Stimulated activated CD8-positive, alpha-beta memory T cell treated with anti-CD3 and anti-CD28 coated beads, Interleukin-12 subunit alpha, Interleukin-12 subunit beta, amount 100 ng/mL, for 24 hours (primary cell): ENCODE measurements at regions not wholly inside any gene's neighbourhood (a gene's known extent, or its start where the extent isn't known, plus 50 kb on each side); places are given as distances from the start of the nearest gene placed in this dataset.

ENCODE experiments used
- DNase-seq: peaks from one replicate; pipeline ENCODE4 v3.0.0-alpha.2; 2020; ENCODE audit errors: extremely low read depth

DNA sequence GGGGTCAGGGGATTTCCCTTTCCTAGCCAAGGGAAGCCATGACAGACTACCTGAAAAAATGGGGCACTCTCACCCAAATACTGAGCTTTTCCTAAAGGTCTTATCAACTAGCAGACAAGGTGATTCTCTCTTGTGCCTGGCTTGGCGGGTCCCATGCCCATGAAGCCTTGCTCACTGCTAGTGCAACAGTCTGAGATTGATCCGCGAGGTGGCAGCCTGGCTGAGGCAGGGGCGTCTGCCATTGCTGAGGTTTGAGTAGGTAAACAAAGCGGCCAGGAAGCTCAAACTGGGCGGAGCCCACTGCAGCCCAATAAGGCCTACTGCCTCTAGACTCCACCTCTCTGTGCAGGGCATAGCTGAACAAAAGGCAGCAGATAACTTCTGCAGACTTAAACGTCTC, 152.6 kb upstream of the PMFBP1 start:
- no peak for DNase-seq

DNA sequence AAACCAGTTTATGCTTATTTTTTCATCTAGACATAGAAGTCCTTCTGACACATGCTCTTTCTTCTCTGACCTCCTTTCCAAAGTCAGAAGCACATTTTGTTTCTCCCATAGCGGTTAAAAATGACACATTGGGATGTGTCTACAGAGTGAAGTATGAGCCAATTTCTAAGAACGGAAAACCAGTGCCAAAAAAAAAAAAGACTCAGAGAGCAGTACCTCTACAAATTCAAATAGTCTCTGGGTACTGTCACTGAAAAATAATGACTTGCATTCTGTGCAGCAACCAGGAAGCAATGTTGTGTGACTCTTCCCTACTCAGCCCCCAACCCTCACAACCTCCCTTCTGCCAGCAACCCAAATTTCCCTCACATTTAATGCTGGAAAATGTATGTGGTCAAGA, 145.5 kb upstream of the PMFBP1 start:
- DNase-seq: no peak

DNA sequence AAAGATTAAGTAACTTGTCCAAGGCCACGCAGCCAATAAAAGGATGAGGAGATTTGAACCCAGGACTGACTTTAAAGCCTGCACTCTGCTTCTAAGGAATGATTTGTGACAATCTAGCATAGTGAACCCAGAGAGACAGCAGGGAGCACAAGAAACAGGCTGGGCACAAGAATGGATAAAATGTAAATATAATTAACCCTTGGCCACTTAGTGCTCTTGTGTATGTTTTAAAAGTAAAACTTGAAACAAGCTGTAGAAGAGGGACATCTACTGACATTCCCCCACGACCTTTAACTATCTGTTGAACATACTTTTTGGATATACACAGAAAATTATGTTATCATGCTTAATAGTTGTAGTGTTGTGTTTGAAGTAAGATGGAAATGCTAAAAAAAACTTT, 141.9 kb upstream of the PMFBP1 start:
- DNase-seq: no peak

DNA sequence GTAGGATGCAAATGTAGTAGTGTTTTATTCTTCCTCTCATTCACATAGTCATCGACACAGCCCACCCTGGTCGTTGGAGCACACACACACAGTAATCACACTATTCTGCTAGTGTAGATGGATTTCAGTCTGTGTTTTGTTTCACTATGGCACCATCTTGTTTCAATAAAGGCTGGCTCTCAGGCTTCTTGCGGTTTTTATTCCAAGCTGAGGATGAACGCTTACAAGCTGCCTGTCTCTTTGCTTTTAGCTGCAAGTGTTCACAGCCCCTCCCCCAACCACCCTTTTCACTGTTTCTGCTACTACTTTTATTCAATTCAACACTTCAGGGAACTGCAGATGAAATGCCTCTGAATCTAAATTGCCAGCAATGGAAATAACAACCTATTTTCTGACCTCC, 140.9 kb upstream of the PMFBP1 start:
- no peak for DNase-seq

DNA sequence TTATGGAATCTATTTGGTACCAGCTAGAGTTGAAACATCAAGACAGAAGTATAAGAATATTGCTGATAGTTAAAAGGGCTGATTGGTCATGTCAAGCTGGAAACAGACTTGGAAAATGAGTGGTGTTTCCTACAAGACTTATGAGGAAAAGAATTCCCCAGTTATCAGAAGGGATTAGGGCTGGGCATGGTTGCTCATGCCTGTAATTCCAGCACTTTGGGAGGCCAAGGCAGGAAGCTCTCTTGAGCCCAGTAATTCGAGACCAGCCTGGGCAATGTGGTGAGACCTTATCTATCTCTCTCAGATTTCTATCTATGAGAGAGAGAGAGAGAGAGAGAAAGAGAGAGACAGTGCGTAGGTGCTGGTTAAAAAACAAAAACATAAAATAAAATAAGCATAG, 139.5 kb upstream of the PMFBP1 start:
- no peak for DNase-seq

DNA sequence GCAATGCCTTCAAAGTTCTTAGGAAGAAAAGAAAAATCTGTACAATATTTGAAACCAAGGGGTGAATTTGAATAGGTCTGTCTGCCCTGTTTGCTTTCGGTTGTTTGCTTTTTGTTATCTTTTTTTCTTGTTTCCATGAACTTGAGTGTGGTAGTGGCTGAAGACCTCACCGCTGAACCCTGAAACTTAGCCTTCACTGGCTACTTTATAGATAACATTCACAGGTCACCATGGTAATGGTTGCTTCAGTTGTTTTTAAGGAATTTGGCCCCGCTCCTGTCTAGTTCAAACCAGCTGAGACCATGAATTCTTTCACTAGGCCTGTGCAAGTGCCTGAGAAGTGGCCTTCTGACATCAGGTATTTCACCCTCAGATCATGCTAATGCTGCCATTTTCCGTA, 137.0 kb upstream of the PMFBP1 start:
- DNase-seq: no peak

DNA sequence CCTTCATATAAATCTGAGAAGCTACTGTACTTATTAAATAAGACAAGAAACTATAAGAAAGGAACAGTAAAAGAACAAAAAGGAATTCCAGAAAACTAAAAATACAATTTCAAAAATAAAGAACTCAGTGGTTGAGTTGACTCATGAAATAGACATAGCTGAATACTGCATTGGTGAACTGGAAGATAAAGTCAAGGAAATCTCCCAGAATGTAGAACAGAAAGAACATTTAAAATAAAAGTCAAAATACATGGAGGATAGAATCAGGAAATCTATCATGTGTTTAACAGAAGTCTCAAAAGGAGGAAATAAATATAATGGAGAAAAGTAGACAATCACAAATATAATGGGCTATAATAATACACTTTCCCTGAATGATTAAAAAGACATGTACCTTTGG, 136.4 kb upstream of the PMFBP1 start:
- no peak for DNase-seq

DNA sequence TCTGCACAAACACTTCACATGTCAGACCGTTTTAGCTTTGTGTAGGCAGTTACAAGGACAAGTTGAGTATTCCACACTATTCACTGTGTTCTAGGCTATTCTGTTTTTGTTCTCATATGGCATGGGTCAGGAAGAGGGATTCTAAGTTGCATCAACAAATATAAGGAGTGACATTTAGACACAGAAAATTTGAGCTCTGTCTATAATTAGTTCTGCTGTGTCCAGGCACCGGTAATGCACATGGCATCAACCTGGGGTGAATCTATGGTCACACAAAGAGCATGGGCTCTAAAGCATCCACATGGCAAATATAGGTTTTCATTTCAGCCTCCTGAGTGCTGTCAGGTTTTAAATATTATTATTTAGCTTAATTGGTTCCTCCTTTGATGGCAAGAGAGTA, 130.4 kb upstream of the PMFBP1 start:
- DNase-seq: no peak

DNA sequence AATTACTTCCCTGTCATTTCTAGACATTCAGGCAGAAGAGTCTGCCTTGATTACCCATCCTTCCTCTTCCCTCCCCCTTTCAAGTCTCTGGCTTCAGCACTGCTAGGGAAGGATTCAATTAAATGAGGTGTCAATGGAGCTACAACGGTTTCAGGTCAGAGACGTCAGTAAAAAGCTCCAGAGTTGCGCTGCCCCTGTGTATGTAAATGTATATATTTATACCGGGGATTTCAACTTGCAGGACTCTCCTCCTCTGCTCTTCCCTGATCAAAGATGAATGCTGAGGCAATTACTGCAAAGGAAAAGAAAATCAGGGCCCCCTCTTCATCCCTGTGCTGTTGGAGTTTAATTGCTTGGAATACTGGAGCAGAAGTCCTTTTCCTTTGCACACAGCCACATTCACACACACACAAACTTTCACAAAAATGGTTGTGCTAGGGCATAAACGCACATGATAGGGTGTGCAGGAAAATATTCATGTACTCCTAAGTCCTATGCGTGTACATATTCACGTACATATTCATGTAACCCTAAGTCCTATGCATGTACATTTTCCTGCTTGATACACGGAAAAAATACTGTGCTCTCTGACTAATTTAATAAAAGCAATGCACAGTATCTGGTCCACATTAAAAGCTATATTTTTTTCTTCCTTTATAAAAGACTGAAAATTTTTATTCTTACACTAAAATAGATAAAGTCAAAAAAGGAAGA, 129.7 kb upstream of the PMFBP1 start:
- no peak for DNase-seq

DNA sequence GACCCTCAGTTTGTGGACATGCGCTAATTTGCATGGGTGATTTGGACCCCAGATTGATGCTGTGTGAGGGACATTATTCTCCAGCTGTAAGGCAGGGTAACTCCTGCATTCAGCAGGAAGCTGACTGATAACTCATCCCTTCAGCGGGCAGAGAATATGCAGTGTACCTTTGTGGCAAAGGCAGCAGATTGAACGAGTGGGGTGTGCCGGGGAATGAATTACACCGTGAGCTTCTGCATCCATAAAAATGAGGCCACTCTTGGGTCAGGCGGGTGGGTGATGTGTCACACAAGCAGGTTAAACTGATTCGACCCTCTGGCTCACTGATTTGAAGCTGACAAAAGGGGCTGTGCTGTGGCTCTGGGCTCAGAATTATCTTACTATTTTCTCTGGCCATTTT, 128.9 kb upstream of the PMFBP1 start:
- DNase-seq: no peak

DNA sequence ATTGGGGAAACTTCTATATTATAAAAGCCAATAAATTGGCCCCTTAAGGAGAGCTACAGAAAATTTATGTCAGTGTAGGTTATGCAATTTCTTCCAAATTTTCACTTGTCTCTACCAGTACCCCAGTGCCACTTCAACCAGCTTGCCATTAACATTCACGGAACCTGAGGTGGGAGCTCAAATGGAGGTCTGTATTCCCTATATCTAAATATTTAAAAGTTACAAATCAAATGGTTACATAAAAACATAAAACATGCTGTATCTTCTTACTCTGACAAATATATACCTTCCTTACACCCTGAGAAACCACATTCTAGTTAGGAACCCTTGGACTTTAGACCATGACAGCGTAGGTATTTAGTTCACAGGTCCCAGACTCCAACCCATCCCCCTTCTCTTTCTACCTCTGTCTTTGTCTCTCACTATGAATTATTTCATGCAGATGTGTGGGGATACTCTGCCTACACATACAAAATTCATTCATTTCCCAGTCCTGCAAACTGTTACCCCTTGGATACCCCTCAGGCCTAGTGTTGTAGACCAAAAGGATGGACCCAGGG, 127.8 kb upstream of the PMFBP1 start:
- no peak for DNase-seq

DNA sequence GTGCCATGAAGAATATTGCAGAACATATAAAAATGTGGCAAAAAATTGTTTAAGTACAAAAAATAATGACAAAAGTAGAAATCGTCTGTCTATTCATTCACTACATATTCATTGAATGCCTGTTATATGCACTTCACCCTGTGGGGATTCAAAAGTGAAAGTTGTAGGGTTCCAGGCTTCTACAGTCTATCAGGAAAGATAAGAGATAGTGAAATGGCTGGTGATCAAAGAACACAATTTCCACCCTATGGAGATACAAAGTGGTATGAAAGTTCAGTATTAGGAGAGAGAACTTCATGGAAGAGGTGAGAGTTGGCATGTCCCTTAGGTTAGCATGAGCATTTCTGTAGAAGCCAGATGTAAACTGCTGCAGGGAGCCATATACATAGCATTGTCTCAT, 127.0 kb upstream of the PMFBP1 start:
- no peak for DNase-seq

DNA sequence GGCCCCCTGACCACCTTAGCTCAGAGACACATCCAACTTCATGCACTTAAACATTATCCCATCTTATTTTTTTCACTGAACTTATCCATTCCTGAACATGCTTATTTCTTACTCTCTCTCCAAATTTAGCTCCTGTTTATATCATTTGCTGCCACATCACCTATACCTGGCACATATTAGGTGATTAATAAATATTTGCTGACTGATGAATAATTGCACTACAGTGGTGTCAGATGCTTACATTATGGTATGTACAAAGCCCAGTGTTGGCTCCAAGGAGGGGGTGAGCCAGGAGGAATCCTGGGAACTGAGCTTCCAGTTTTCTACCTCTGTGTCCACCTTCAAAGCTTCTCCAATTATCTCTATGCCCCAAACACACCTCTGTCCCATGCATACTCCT, 124.0 kb upstream of the PMFBP1 start:
- DNase-seq: no peak

DNA sequence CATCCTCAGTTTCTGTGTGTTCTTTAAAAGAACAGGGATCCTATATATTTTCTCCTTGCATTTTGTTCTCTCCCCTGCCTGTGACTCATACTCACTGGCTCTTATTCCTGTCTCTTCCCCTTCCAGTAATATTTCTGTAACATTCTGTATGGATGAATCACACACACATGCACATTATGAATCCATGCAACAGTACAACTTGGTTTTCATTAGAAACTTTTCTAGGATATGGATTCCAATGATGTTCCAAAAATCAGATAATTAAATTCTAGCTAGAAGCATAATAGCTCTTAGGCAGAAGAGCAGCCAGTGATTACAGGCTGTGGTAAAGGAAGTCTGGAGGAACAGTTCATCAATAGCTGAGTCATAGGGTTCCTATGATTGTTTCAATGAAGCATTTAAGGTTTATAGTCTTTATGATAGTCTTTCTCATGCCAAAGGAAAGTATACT, 119.6 kb upstream of the PMFBP1 start:
- no peak for DNase-seq

DNA sequence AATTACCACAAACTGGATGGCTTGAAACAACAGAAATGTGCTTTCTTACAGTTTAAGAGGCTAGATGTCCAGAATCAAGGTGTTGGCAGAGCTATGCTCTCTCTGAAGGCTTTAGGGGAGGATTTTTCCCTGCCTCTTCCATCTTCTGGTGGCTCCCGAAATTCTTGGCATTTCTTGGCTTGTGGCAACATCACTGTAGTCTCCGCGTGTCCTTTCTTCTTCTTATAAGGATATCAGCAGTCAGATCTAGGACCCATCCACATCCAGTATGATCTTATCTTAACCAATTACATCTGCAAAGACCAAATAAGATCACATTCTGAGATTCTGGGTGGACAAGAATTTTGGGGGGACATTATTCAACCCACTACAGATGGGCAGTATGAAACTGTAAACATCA, 119.2 kb upstream of the PMFBP1 start:
- no peak for DNase-seq

DNA sequence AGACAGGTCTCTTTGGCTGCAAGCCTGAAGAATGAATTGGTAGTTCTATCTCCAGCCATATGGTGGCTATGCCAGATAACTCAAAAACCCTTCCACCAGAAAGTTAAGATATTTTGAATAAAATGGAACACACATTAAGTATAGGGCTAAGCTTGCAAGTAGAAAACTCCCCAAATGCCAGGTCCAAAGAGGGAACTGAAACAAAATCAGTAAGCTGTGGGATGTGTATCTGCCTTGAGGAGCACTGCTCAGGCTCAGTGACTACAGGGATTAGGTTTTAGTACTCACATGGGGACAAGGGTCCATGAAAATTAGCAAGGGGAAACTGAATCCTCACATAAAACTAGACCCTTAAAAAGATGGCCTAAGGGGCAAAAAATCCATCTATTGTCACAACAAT, 115.7 kb upstream of the PMFBP1 start:
- no peak for DNase-seq

DNA sequence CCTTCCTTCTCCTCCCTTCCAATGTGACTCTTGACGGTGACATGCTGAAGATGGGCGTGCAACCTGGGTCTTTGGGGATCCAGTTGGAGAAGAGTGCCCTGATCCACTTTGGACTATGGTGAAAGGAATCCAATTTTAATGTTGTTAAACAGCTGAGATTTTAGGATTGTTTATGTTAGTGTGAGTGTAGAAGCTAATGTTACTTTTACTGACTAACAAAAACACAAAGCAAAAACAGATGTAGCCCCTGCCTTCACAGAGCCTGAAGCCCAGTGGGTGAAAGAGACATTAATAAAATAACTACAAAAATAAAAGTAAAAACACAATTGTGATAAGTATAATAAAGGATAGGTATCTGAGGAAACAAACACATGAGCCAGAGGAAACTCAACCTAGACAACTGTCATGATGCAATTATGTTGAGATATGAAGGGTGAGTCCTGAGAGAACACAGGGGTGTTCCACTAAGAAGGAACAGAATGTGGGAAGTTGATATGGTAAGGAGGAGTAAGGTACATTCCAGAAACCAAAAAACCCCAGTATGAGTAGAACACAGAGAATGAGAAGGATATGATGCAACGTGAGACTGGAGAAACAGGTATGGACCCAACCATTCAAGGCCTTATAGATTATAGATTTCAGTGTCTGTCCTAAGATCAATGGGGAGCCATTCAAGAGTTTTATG, 115.1 kb upstream of the PMFBP1 start:
- no peak for DNase-seq

DNA sequence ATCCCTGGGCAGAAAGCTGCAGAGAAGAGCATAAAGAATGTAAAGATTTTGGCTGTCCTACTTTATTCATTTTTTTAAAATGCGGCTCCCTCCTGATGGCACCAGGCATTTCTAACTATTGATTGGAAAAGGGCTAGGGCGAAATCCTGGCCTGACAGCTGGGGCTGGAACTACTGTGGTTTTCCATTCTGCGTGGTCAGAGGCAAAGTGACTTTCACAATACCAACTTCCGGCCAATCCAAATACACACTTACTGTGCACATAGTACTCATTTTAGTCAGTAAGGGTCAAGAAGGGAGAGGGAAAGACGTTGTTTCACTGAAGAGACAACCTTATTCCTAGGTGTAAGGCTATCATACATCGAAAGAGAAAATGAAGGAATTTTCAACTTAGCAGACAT, 113.8 kb upstream of the PMFBP1 start:
- DNase-seq: no peak

DNA sequence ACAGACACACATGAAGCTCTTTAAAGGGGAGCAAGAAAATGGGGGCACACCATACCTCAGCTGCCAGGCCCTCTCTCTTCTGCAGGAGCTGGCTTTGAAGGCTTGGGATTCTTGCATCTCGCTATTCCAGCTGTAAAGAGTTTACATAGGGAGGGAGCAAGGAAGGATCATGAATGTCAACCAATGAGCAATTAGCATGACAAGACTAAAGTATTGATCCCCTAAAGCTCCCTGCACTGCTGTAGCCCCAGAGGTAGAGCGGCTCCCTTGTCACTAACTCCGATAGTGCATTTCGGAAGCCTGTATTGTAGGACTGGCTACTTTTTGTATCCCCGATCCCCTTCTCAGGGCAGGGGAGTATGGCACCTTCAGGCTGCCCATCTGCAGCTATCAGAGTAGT, 113.4 kb upstream of the PMFBP1 start:
- DNase-seq: no peak

DNA sequence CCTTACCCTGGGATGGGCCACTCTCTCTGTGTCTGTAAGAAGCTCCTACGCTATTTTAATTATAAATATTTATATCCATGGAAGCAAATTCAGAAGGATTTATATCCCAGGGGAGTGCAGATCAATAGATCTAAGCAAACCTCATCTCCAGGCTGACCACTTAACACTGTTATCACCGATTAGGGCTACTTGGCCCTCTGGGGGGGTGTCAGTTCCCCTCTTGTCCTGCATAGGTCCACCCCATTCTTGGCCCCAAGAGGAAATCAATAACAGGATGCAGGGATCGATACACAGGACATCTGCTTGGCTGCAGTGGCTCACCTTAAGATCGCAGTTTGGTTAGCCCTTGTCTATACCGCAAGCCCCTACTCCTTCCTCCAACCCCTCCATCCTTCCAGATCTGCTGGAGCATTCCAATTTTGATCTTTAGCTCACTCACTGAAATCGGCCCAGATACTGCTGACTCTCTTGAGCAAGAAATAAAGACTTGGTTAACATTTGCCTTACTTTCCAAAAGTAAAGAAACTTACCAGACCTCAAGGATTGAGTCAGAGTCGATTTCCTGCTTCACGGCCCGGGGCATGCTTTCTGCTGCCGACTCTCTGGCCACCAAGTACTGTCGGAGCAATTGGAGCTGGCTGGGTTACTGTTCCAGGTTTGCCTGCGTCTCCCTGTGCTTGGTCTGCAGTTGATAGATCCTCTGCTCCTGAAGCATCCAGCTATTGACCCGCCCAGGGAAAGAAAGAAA, 112.3 kb upstream of the PMFBP1 start:
- DNase-seq: no peak

DNA sequence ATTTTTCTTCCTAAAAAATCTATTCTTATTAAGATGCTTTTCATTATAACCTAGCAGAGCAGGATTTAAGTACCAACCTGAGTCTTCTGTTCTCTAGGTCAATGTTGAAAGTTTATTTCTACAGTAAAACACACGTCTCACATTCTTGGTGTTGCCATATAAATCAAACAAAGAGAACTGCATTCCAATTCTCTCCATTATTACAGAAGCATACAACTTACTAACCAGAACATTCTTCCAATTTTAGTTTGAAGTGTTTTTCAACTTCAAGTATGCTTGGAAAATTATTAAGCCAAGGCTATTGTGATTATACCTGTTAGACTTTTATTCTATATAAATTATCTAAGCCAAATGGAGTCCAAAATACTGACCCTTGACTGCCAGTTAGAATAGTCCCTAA, 110.4 kb upstream of the PMFBP1 start:
- no peak for DNase-seq

DNA sequence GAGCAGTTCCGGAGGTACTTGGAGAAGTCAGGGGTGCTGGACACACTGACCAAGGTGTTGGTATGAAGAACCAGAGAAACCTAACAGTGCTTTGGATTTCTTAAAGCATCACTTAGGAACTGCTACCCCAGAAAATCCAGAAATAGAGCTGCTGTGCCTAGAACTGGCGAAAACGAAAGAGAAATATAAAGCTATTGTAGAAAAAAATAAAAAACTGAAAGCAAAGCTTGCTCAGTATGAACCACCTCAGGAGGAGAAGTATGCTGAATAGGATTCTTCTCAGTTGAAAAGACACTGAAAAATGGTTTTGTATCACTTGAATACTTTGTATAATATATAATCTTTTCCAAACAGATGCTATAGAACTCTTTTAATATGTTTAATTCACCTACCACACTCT, 106.3 kb upstream of the PMFBP1 start:
- no peak for DNase-seq

DNA sequence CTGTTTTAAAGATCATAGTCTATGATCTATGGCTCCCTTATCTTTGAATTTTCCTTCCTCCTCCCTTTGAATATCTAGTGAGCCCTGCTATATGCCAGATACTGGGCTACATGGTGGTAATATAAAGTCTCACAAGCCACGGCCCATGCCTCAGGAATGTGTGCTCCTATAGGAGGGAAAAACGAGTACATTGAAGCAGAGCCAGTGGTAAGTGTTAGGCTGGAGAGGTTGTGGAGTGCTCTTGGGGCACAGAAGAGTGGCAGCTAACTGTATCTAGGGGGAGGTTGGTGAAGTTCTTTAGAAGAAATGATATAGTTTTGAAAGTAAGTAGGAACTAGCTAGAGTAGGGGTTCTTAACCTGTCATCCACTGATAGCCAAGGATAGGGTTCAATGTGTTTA, 105.8 kb upstream of the PMFBP1 start:
- DNase-seq: no peak
